Panc1 (cell line): ENCODE measurements at regions not wholly inside any gene's neighbourhood (a gene's known extent, or its start where the extent isn't known, plus 50 kb on each side); places are given as distances from the start of the nearest gene placed in this dataset.
"Not testable (repeated sequence)": the region's sequence is repeated elsewhere in the genome, so short reads cannot be mapped to it uniquely, and the experiment has no call there.

ENCODE experiments used
- POLR2AphosphoS5 ChIP-seq: IDR thresholded peaks from 2 replicates; pipeline ENCODE4 v1.6.1; 2012; ENCODE audit warnings: mild to moderate bottlenecking, low read depth, low read length, moderate library complexity
- SIN3A ChIP-seq: IDR thresholded peaks from 2 replicates; pipeline ENCODE4 v1.6.1; 2012; ENCODE audit warnings: low read depth, mild to moderate bottlenecking, low read length, moderate library complexity, borderline replicate concordance; ENCODE audit not compliant: insufficient read depth
- TF ChIP-seq, protein P1 (sequence below): fragments of 450-650 bp; IDR thresholded peaks from 2 replicates; pipeline ENCODE4 v1.5.1; 2017; ENCODE audit warnings: mild to moderate bottlenecking
- TF ChIP-seq, protein P2 (sequence below), 2 experiments: IDR thresholded peaks; 2 replicates each; pipeline ENCODE4 v1.6.1; 2011 to 2012; ENCODE audit warnings: low read depth in 2 of 2, control low read depth in 1 of 2, low read length in 1 of 2, mild to moderate bottlenecking in 1 of 2, moderate library complexity in 1 of 2; ENCODE audit not compliant: insufficient read depth in 1 of 2

DNA sequence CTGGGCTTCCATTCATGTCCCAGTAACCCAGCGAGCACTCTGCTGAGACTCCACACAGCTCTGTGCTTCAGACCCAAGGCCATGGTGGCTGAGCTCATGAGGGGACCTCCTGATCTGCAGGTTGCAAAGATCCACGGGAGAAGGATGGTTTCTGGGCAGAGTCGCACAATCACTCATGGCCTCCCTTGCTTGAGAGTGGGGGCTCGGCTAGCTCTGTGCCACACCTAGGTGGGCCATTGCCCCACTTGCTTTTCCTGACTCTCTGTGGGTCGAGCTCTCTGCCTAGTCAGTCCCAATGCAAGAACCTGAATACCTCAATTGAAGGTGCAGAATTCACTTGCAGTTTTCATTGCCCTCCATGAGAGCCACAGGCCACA, 3958.4 kb upstream of the OR11H1 start:
- TF ChIP-seq, protein P1, sequence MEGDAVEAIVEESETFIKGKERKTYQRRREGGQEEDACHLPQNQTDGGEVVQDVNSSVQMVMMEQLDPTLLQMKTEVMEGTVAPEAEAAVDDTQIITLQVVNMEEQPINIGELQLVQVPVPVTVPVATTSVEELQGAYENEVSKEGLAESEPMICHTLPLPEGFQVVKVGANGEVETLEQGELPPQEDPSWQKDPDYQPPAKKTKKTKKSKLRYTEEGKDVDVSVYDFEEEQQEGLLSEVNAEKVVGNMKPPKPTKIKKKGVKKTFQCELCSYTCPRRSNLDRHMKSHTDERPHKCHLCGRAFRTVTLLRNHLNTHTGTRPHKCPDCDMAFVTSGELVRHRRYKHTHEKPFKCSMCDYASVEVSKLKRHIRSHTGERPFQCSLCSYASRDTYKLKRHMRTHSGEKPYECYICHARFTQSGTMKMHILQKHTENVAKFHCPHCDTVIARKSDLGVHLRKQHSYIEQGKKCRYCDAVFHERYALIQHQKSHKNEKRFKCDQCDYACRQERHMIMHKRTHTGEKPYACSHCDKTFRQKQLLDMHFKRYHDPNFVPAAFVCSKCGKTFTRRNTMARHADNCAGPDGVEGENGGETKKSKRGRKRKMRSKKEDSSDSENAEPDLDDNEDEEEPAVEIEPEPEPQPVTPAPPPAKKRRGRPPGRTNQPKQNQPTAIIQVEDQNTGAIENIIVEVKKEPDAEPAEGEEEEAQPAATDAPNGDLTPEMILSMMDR, result not testable (repeated sequence)
- not testable (repeated sequence) for TF ChIP-seq SIN3A, POLR2AphosphoS5
- TF ChIP-seq, protein P2, sequence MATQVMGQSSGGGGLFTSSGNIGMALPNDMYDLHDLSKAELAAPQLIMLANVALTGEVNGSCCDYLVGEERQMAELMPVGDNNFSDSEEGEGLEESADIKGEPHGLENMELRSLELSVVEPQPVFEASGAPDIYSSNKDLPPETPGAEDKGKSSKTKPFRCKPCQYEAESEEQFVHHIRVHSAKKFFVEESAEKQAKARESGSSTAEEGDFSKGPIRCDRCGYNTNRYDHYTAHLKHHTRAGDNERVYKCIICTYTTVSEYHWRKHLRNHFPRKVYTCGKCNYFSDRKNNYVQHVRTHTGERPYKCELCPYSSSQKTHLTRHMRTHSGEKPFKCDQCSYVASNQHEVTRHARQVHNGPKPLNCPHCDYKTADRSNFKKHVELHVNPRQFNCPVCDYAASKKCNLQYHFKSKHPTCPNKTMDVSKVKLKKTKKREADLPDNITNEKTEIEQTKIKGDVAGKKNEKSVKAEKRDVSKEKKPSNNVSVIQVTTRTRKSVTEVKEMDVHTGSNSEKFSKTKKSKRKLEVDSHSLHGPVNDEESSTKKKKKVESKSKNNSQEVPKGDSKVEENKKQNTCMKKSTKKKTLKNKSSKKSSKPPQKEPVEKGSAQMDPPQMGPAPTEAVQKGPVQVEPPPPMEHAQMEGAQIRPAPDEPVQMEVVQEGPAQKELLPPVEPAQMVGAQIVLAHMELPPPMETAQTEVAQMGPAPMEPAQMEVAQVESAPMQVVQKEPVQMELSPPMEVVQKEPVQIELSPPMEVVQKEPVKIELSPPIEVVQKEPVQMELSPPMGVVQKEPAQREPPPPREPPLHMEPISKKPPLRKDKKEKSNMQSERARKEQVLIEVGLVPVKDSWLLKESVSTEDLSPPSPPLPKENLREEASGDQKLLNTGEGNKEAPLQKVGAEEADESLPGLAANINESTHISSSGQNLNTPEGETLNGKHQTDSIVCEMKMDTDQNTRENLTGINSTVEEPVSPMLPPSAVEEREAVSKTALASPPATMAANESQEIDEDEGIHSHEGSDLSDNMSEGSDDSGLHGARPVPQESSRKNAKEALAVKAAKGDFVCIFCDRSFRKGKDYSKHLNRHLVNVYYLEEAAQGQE (IDR thresholded peaks at IDR 0.05; ENCODE audit: insufficient read depth in 1 of 2, low read depth in 2 of 2, low read length in 1 of 2), result not testable (repeated sequence)
